HEK293T (cell line): ENCODE measurements at regions not wholly inside any gene's neighbourhood (a gene's known extent, or its start where the extent isn't known, plus 50 kb on each side); places are given as distances from the start of the nearest gene placed in this dataset.

Experiments used
- ARNT ChIP-seq: fragments of 450-650 bp; IDR thresholded peaks from 2 replicates; pipeline ENCODE4 v1.6.1; 2017; ENCODE audit warnings: mild to moderate bottlenecking
- CTBP1 ChIP-seq: fragments of 450-650 bp; IDR thresholded peaks from 2 replicates; pipeline ENCODE4 v1.6.1; 2016; ENCODE audit warnings: borderline replicate concordance
- FOXA1 ChIP-seq: fragments of 450-650 bp; IDR thresholded peaks from 2 replicates; pipeline ENCODE4 v1.6.1; 2016; ENCODE audit warnings: mild to moderate bottlenecking
- FOXK2 ChIP-seq: fragments of 450-650 bp; IDR thresholded peaks from 2 replicates; pipeline ENCODE4 v1.6.1; 2016; ENCODE audit warnings: mild to moderate bottlenecking
- NFRKB ChIP-seq: fragments of 450-650 bp; IDR thresholded peaks from 2 replicates; pipeline ENCODE4 v1.6.1; 2016; ENCODE audit warnings: mild to moderate bottlenecking, moderate library complexity
- PKNOX1 ChIP-seq: fragments of 450-650 bp; IDR thresholded peaks from 2 replicates; pipeline ENCODE4 v1.6.1; 2016
- TARDBP ChIP-seq: fragments of 450-650 bp; IDR thresholded peaks from 2 replicates; pipeline ENCODE4 v1.6.1; 2016

- TF ChIP-seq ARNT, result no peak
- no peak for TF ChIP-seq TARDBP
- TF ChIP-seq PKNOX1, result no peak
- TF ChIP-seq CTBP1, result no peak
- TF ChIP-seq NFRKB, result no peak
- no peak for TF ChIP-seq FOXA1
- TF ChIP-seq FOXK2, result no peak
Observed at GRCh38 chr2:198749364-198749763, 708.4 kb downstream of the SATB2 start.
